Neural cell (in vitro differentiated cells): ENCODE measurements at regions not wholly inside any gene's neighbourhood (a gene's known extent, or its start where the extent isn't known, plus 50 kb on each side); places are given as distances from the start of the nearest gene placed in this dataset.

Source experiments
- POLR2AphosphoS5 ChIP-seq: IDR thresholded peaks from 2 replicates; pipeline ENCODE4 v1.6.1; 2012
- RAD21 ChIP-seq: fragments of 450-650 bp; conservative IDR thresholded peaks from 2 replicates; pipeline ENCODE4 v1.6.1; 2014; ENCODE audit warnings: antibody characterized with exemption, mild to moderate bottlenecking, moderate library complexity
- TAF1 ChIP-seq: IDR thresholded peaks from 2 replicates; pipeline ENCODE4 v1.6.1; 2012; ENCODE audit warnings: low read depth
- TF ChIP-seq, protein P1 (sequence below): fragments of 450-650 bp; IDR thresholded peaks from 2 replicates; pipeline ENCODE4 v1.5.1; 2014; ENCODE audit warnings: antibody characterized with exemption, mild to moderate bottlenecking, moderate library complexity; ENCODE audit not compliant: poor library complexity, severe bottlenecking

DNA sequence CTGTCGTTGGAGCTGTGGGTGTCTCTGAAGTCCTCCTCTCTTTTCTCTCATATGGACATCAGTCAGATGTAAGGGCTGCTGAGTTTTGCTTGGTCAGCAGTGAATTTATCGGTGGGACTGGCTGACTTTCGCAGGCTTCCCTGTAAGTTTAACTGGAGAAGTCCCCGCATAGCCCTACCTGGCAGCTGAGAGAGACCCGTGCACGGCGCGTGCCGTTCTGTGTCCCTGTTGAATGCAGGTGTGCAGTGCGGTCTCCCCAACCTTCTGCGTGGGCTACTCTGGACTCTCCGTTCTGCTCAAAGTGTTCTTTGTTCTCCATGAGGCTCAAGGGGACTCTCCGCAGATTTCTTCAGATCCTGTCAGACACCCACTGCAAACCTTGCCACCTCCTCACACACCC is 252.9 kb downstream of the COL4A1 start:
- no peak for TF ChIP-seq POLR2AphosphoS5
- TF ChIP-seq RAD21: no peak
- TF ChIP-seq, protein P1, sequence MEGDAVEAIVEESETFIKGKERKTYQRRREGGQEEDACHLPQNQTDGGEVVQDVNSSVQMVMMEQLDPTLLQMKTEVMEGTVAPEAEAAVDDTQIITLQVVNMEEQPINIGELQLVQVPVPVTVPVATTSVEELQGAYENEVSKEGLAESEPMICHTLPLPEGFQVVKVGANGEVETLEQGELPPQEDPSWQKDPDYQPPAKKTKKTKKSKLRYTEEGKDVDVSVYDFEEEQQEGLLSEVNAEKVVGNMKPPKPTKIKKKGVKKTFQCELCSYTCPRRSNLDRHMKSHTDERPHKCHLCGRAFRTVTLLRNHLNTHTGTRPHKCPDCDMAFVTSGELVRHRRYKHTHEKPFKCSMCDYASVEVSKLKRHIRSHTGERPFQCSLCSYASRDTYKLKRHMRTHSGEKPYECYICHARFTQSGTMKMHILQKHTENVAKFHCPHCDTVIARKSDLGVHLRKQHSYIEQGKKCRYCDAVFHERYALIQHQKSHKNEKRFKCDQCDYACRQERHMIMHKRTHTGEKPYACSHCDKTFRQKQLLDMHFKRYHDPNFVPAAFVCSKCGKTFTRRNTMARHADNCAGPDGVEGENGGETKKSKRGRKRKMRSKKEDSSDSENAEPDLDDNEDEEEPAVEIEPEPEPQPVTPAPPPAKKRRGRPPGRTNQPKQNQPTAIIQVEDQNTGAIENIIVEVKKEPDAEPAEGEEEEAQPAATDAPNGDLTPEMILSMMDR: no peak
- no peak for TF ChIP-seq TAF1
